ENCODE measurements at regions not wholly inside any gene's neighbourhood (a gene's known extent, or its start where the extent isn't known, plus 50 kb on each side); places are given as distances from the start of the nearest gene placed in this dataset.

DNA sequence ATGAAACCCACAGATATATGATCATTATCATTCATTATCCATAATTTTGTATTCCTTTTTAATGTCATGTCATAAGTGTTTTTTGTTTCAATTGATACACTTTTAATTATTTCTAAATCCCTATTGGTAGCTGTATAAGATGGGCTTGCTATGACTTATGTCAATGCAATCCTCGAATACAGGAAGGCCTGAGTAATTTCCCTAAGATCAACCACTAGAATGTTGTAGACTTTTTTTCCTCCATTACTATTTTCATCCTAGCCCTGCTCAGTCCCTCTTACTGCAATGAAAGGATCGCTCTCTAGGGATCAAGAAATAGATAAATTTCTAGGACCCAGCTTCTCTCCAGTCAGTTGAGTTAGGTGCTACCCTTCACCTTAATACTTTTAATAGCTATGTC lies 186.3 kb downstream of the KCNE4 start:
- Histone ChIP-seq H3K4me3 (replicated peaks; ENCODE audit: insufficient read depth, low read length) (no peak overlapping the region), H3K27me3 (ENCODE audit: insufficient read depth, poor library complexity, severe bottlenecking) (no peaks in the 10 kb centered on the region), H3K27ac (replicated peaks) (no peak overlapping the region)
- DNase-seq (ENCODE audit: low read depth in 1 of 2, low spot score in 1 of 2), result no peak
- TF ChIP-seq SPI1 (IDR thresholded peaks at IDR 0.05; ENCODE audit: borderline replicate concordance, low read depth) (no peak), GABPA (IDR thresholded peaks at IDR 0.05; ENCODE audit: low read depth) (no peak), POLR2AphosphoS5 (IDR thresholded peaks at IDR 0.05; ENCODE audit: low read depth) (no peak)
- TF ChIP-seq, protein P1, sequence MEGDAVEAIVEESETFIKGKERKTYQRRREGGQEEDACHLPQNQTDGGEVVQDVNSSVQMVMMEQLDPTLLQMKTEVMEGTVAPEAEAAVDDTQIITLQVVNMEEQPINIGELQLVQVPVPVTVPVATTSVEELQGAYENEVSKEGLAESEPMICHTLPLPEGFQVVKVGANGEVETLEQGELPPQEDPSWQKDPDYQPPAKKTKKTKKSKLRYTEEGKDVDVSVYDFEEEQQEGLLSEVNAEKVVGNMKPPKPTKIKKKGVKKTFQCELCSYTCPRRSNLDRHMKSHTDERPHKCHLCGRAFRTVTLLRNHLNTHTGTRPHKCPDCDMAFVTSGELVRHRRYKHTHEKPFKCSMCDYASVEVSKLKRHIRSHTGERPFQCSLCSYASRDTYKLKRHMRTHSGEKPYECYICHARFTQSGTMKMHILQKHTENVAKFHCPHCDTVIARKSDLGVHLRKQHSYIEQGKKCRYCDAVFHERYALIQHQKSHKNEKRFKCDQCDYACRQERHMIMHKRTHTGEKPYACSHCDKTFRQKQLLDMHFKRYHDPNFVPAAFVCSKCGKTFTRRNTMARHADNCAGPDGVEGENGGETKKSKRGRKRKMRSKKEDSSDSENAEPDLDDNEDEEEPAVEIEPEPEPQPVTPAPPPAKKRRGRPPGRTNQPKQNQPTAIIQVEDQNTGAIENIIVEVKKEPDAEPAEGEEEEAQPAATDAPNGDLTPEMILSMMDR (IDR thresholded peaks at IDR 0.05; ENCODE audit: insufficient read depth, low read length), result no peak
- TF ChIP-seq, protein P2, sequence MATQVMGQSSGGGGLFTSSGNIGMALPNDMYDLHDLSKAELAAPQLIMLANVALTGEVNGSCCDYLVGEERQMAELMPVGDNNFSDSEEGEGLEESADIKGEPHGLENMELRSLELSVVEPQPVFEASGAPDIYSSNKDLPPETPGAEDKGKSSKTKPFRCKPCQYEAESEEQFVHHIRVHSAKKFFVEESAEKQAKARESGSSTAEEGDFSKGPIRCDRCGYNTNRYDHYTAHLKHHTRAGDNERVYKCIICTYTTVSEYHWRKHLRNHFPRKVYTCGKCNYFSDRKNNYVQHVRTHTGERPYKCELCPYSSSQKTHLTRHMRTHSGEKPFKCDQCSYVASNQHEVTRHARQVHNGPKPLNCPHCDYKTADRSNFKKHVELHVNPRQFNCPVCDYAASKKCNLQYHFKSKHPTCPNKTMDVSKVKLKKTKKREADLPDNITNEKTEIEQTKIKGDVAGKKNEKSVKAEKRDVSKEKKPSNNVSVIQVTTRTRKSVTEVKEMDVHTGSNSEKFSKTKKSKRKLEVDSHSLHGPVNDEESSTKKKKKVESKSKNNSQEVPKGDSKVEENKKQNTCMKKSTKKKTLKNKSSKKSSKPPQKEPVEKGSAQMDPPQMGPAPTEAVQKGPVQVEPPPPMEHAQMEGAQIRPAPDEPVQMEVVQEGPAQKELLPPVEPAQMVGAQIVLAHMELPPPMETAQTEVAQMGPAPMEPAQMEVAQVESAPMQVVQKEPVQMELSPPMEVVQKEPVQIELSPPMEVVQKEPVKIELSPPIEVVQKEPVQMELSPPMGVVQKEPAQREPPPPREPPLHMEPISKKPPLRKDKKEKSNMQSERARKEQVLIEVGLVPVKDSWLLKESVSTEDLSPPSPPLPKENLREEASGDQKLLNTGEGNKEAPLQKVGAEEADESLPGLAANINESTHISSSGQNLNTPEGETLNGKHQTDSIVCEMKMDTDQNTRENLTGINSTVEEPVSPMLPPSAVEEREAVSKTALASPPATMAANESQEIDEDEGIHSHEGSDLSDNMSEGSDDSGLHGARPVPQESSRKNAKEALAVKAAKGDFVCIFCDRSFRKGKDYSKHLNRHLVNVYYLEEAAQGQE (IDR thresholded peaks at IDR 0.05; ENCODE audit: insufficient replicate concordance, low read depth), result no peak

DNA sequence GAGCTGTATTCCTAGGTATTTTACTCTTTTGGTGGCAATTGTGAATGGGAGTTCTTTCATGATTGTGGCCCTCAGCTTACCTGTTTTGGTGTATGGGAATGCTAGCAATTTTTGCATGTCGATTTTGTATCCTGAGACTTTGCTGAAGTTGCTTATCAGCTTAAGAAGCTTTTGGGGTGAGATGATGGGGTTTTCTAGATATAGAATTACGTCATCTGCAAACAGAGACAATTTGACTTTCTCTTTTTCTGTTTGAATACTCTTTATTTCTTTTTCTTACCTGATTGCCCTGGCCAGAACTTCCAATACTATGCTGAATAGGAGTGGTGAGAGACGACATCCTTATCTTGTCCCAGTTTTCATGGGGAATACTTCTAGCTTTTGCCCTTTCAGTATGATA lies 191.2 kb downstream of the KCNE4 start:
- Histone ChIP-seq H3K4me3 (replicated peaks; ENCODE audit: insufficient read depth, low read length) (no peak overlapping the region), H3K27ac (replicated peaks) (no peak overlapping the region), H3K27me3 (ENCODE audit: insufficient read depth, poor library complexity, severe bottlenecking) (no peaks in the 10 kb centered on the region)
- TF ChIP-seq GABPA (IDR thresholded peaks at IDR 0.05; ENCODE audit: low read depth) (no peak), SPI1 (IDR thresholded peaks at IDR 0.05; ENCODE audit: borderline replicate concordance, low read depth) (no peak), POLR2AphosphoS5 (IDR thresholded peaks at IDR 0.05; ENCODE audit: low read depth) (no peak)
- TF ChIP-seq, protein P1 (IDR thresholded peaks at IDR 0.05; ENCODE audit: insufficient read depth, low read length), result no peak
- TF ChIP-seq, protein P2 (IDR thresholded peaks at IDR 0.05; ENCODE audit: insufficient replicate concordance, low read depth), result no peak
- no peak for DNase-seq (ENCODE audit: low read depth in 1 of 2, low spot score in 1 of 2)

DNA sequence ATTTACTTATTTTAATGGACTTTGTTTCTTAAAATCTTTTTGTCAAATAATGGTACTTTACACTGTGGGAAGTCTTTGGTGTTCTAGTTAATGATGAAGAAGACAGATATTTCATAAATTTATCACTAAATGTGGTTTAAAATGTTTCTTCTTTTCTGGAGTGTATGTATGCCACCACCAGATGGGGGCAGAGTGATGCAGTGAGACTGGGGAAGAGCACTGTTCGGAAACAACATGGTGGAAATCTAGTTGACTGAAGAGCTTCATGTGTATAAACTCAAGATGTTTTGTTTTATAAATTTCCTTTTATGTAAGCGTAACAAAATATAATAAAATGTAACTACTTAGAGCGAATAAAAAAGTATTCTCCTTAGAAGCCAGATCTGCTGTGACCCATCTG lies 195.1 kb downstream of the KCNE4 start:
- TF ChIP-seq SPI1 (IDR thresholded peaks at IDR 0.05; ENCODE audit: borderline replicate concordance, low read depth), result no peak
- TF ChIP-seq, protein P2 (IDR thresholded peaks at IDR 0.05; ENCODE audit: insufficient replicate concordance, low read depth), result no peak
- TF ChIP-seq GABPA (IDR thresholded peaks at IDR 0.05; ENCODE audit: low read depth), result no peak
- TF ChIP-seq, protein P1 (IDR thresholded peaks at IDR 0.05; ENCODE audit: insufficient read depth, low read length), result no peak
- TF ChIP-seq POLR2AphosphoS5 (IDR thresholded peaks at IDR 0.05; ENCODE audit: low read depth), result no peak
- Histone ChIP-seq H3K27me3 (ENCODE audit: insufficient read depth, poor library complexity, severe bottlenecking) (no peaks in the 10 kb centered on the region), H3K4me3 (replicated peaks; ENCODE audit: insufficient read depth, low read length) (no peak overlapping the region), H3K27ac (replicated peaks) (no peak overlapping the region)
- DNase-seq (ENCODE audit: low read depth in 1 of 2, low spot score in 1 of 2), result peak; percentile 22 to 42
